Loucy (cell line): ENCODE measurements at regions not wholly inside any gene's neighbourhood (a gene's known extent, or its start where the extent isn't known, plus 50 kb on each side); places are given as distances from the start of the nearest gene placed in this dataset.

Experiments
- H2AFZ ChIP-seq: fragments of 200-600 bp; sonication (generic); 2 replicates; pipeline ENCODE4 v1.6.0; 2016; ENCODE audit warnings: antibody characterized with exemption, mild to moderate bottlenecking, low read length, moderate library complexity
- H3F3A ChIP-seq: fragments of 200-600 bp; 2 replicates; pipeline ENCODE4 v1.6.0; 2016; ENCODE audit warnings: antibody characterized with exemption, low read depth, mild to moderate bottlenecking
- H3K27me3 ChIP-seq: fragments of 200-600 bp; sonication (generic); 2 replicates; pipeline ENCODE4 v1.6.1; 2014; ENCODE audit warnings: low read length, mild to moderate bottlenecking; ENCODE audit not compliant: insufficient read depth, poor library complexity, severe bottlenecking
- H3K36me3 ChIP-seq: fragments of 200-600 bp; sonication (generic); 2 replicates; pipeline ENCODE4 v1.6.1; 2016; ENCODE audit warnings: low read length; ENCODE audit not compliant: insufficient read depth
- H3K4me1 ChIP-seq: fragments of 200-600 bp; sonication (generic); 2 replicates; pipeline ENCODE4 v1.5.1; 2014; ENCODE audit warnings: low read length, mild to moderate bottlenecking; ENCODE audit not compliant: insufficient read depth, poor library complexity, severe bottlenecking
- H3K4me2 ChIP-seq: fragments of 200-600 bp; sonication (generic); 2 replicates; pipeline ENCODE4 v1.6.0; 2014; ENCODE audit warnings: antibody characterized with exemption, low read length, low read depth, mild to moderate bottlenecking; ENCODE audit not compliant: poor library complexity, severe bottlenecking
- H3K4me3 ChIP-seq: fragments of 200-600 bp; sonication (generic); 2 replicates; pipeline ENCODE4 v1.5.1; 2014; ENCODE audit warnings: low read length, mild to moderate bottlenecking, mixed read lengths; ENCODE audit not compliant: poor library complexity, severe bottlenecking
- H3K79me2 ChIP-seq: fragments of 200-600 bp; sonication (generic); 2 replicates; pipeline ENCODE4 v1.6.1; 2014; ENCODE audit warnings: low read length; ENCODE audit not compliant: insufficient read depth
- H3K9ac ChIP-seq: fragments of 200-600 bp; sonication (generic); 2 replicates; pipeline ENCODE4 v1.6.0; 2014; ENCODE audit warnings: mild to moderate bottlenecking, low read depth, low read length, moderate library complexity; ENCODE audit not compliant: poor library complexity, severe bottlenecking
- H3K9me2 ChIP-seq: fragments of 200-600 bp; sonication (generic); replicated peaks from 2 replicates; pipeline ENCODE4 v1.6.1; 2016; ENCODE audit warnings: low read depth, low read length, mixed read lengths
- H3K9me3 ChIP-seq: fragments of 200-600 bp; sonication (generic); 2 replicates; pipeline ENCODE4 v1.6.1; 2014; ENCODE audit warnings: mild to moderate bottlenecking, antibody characterized with exemption, low read length, low read depth; ENCODE audit not compliant: insufficient read depth
- H4K20me1 ChIP-seq: fragments of 200-600 bp; sonication (generic); 2 replicates; pipeline ENCODE4 v1.6.0; 2014; ENCODE audit warnings: antibody characterized with exemption, low read length, mild to moderate bottlenecking; ENCODE audit not compliant: insufficient read depth, poor library complexity, severe bottlenecking
- CTCF ChIP-seq: fragments of 200-600 bp; sonication (generic); conservative IDR thresholded peaks from 2 replicates; pipeline ENCODE4 v1.5.1; 2014; ENCODE audit warnings: mild to moderate bottlenecking, antibody characterized with exemption, low read length
- EZH2phosphoT487 ChIP-seq: fragments of 200-600 bp; IDR thresholded peaks from 2 replicates; pipeline ENCODE4 v1.6.1; 2018; ENCODE audit warnings: antibody characterized with exemption, mild to moderate bottlenecking, moderate library complexity, borderline replicate concordance

- H3K4me1 ChIP-seq, result no peaks in the 10 kb centered on the region
- TF ChIP-seq CTCF, result no peak
- no peak for TF ChIP-seq EZH2phosphoT487
Measured at GRCh38 chr15:61500523-61500922, 271.4 kb upstream of the RORA start.

GRCh38 chr15:61499376-61499775 is 270.3 kb upstream of the RORA start:
- H3K79me2 ChIP-seq, result no peaks in the 10 kb centered on the region
- H3K4me1 ChIP-seq, result no peaks in the 10 kb centered on the region
- H3K36me3 ChIP-seq, result no peaks in the 10 kb centered on the region
- H2AFZ ChIP-seq, result no peak overlapping the region
- H3K4me2 ChIP-seq, result no peak overlapping the region
- no peak for TF ChIP-seq EZH2phosphoT487
- TF ChIP-seq CTCF, result no peak
- H3K9me3 ChIP-seq, result no peaks in the 10 kb centered on the region
- H3K27me3 ChIP-seq, result no peaks in the 10 kb centered on the region
- no peaks in the 10 kb centered on the region for H3F3A ChIP-seq
- H3K9me2 ChIP-seq, result no peaks in the 10 kb centered on the region
- no peak overlapping the region for H3K4me3 ChIP-seq
- no peaks in the 10 kb centered on the region for H4K20me1 ChIP-seq
- no peak overlapping the region for H3K9ac ChIP-seq

More at GRCh38 chr15:61500523-61500922, 271.4 kb upstream of the RORA start:
- Histone ChIP-seq H4K20me1 (no peaks in the 10 kb centered on the region), H3K4me2 (no peak overlapping the region), H3F3A (no peaks in the 10 kb centered on the region), H3K9ac (no peak overlapping the region), H3K79me2 (no peaks in the 10 kb centered on the region), H3K27me3 (no peaks in the 10 kb centered on the region), H3K9me3 (no peaks in the 10 kb centered on the region), H2AFZ (no peak overlapping the region), H3K36me3 (no peaks in the 10 kb centered on the region), H3K4me3 (no peak overlapping the region), H3K9me2 (no peaks in the 10 kb centered on the region)

- no peak overlapping the region for H2AFZ ChIP-seq
- H3K9me3 ChIP-seq, result no peaks in the 10 kb centered on the region
- no peaks in the 10 kb centered on the region for H3F3A ChIP-seq
Measured at GRCh38 chr15:61489571-61489970, 260.5 kb upstream of the RORA start.

More at GRCh38 chr15:61489571-61489970, 260.5 kb upstream of the RORA start:
- no peaks in the 10 kb centered on the region for H3K9me2 ChIP-seq
- no peaks in the 10 kb centered on the region for H3K27me3 ChIP-seq
- H4K20me1 ChIP-seq, result no peaks in the 10 kb centered on the region
- H3K4me1 ChIP-seq, result no peaks in the 10 kb centered on the region
- no peaks in the 10 kb centered on the region for H3K79me2 ChIP-seq
- H3K4me2 ChIP-seq, result no peak overlapping the region
- H3K4me3 ChIP-seq, result no peak overlapping the region
- no peak overlapping the region for H3K9ac ChIP-seq
- TF ChIP-seq EZH2phosphoT487, result no peak
- TF ChIP-seq CTCF, result no peak
- H3K36me3 ChIP-seq, result no peaks in the 10 kb centered on the region
